SK-N-MC (cell line): ENCODE measurements at regions not wholly inside any gene's neighbourhood (a gene's known extent, or its start where the extent isn't known, plus 50 kb on each side); places are given as distances from the start of the nearest gene placed in this dataset.

Experiments
- EZH2 ChIP-seq: fragments of 200-600 bp; sonication (generic); IDR thresholded peaks from one replicate; pipeline ENCODE4 v1.6.1; 2017; ENCODE audit warnings: antibody characterized with exemption
- POLR2AphosphoS5 ChIP-seq: IDR thresholded peaks from 2 replicates; pipeline ENCODE4 v1.6.1; 2012; ENCODE audit warnings: mild to moderate bottlenecking, low read depth, low read length, borderline replicate concordance

- no peak for TF ChIP-seq EZH2
- no peak for TF ChIP-seq POLR2AphosphoS5
These were observed 435.2 kb downstream of the MCTP2 start for GRCh38 chr15:94666553-94666952.
